AG09309 (cell line): ENCODE measurements at regions not wholly inside any gene's neighbourhood (a gene's known extent, or its start where the extent isn't known, plus 50 kb on each side); places are given as distances from the start of the nearest gene placed in this dataset.

Source experiments
- DNase-seq: peaks from one replicate; pipeline ENCODE4 v3.0.0-alpha.2; 2010; ENCODE audit warnings: low read depth
- H3K4me3 ChIP-seq: 2 replicates; pipeline ENCODE4 v1.5.1; 2011; ENCODE audit warnings: mild to moderate bottlenecking, low read depth, low read length, moderate library complexity; ENCODE audit not compliant: control insufficient read depth
- CTCF ChIP-seq: IDR thresholded peaks from 2 replicates; pipeline ENCODE4 v1.5.1; 2011; ENCODE audit warnings: mild to moderate bottlenecking, low read depth, low read length, inconsistent platforms; ENCODE audit not compliant: insufficient read depth, control insufficient read depth; ENCODE audit errors: missing control alignments

GRCh38 chr2:123128951-123129350 lies 896.1 kb upstream of the CNTNAP5 start:
- no peak for TF ChIP-seq CTCF
- DNase-seq, result no peak

GRCh38 chr2:123136419-123136818 lies 888.7 kb upstream of the CNTNAP5 start:
- TF ChIP-seq CTCF, result no peak
- no peak for DNase-seq
- no peak overlapping the region for H3K4me3 ChIP-seq

More at GRCh38 chr2:123128951-123129350, 896.1 kb upstream of the CNTNAP5 start:
- no peak overlapping the region for H3K4me3 ChIP-seq

GRCh38 chr2:123144082-123144481 lies 881.0 kb upstream of the CNTNAP5 start:
- no peak for DNase-seq

GRCh38 chr2:123153041-123153440 lies 872.0 kb upstream of the CNTNAP5 start:
- DNase-seq, result no peak
- no peak for TF ChIP-seq CTCF
- H3K4me3 ChIP-seq, result no peak overlapping the region

More at GRCh38 chr2:123144082-123144481, 881.0 kb upstream of the CNTNAP5 start:
- no peak for TF ChIP-seq CTCF
- H3K4me3 ChIP-seq, result no peak overlapping the region

GRCh38 chr2:123154195-123154594 lies 870.9 kb upstream of the CNTNAP5 start:
- TF ChIP-seq CTCF, result no peak
- no peak overlapping the region for H3K4me3 ChIP-seq
- DNase-seq, result no peak

GRCh38 chr2:123157016-123157415 lies 868.1 kb upstream of the CNTNAP5 start:
- H3K4me3 ChIP-seq, result no peak overlapping the region
- TF ChIP-seq CTCF, result no peak
- DNase-seq, result no peak

- H3K4me3 ChIP-seq, result no peak overlapping the region
- DNase-seq, result no peak
- TF ChIP-seq CTCF, result no peak
These were observed 862.6 kb upstream of the CNTNAP5 start for GRCh38 chr2:123162400-123163016.
